Large intestine (tissue), 3 donors: ENCODE measurements at regions not wholly inside any gene's neighbourhood (a gene's known extent, or its start where the extent isn't known, plus 50 kb on each side); places are given as distances from the start of the nearest gene placed in this dataset.
"Not testable (repeated sequence)": the region's sequence is repeated elsewhere in the genome, so short reads cannot be mapped to it uniquely, and the experiment has no call there.

Experiments
- DNase-seq, 2 donors: peaks; one replicate each; pipeline versions ENCODE4 v3.0.0 to v3.0.0-alpha.2; 2013
- H3K27ac ChIP-seq: one replicate; pipeline ENCODE4 v1.5.1; 2013; ENCODE audit warnings: low read length
- H3K27me3 ChIP-seq: 2 replicates; pipeline ENCODE4 v1.6.1; 2013; ENCODE audit warnings: low read length; ENCODE audit not compliant: control insufficient read depth, insufficient read depth
- H3K36me3 ChIP-seq: 2 replicates; pipeline ENCODE4 v1.6.1; 2013; ENCODE audit warnings: low read length; ENCODE audit not compliant: control insufficient read depth, insufficient read depth
- H3K4me1 ChIP-seq: one replicate; pipeline ENCODE4 v1.6.1; 2013; ENCODE audit warnings: low read length; ENCODE audit not compliant: control insufficient read depth, insufficient read depth
- H3K4me3 ChIP-seq: one replicate; pipeline ENCODE4 v1.5.1; 2013; ENCODE audit warnings: low read length
- H3K9me3 ChIP-seq: one replicate; pipeline ENCODE4 v1.6.1; 2013; ENCODE audit warnings: mild to moderate bottlenecking, low read depth, low read length, moderate library complexity; ENCODE audit not compliant: control insufficient read depth
- WGBS: methylation state at CpG from one replicate; pipeline ENCODE4 v1.1.5; 2013; ENCODE audit warnings: low lambda C conversion rate; ENCODE audit not compliant: insufficient coverage; 5-methylcytosine and 5-hydroxymethylcytosine counted together

GRCh38 chr15:81636064-81636463, 262.1 kb upstream of the TMC3 start:
- not testable (repeated sequence) for H3K4me1 ChIP-seq, H3K27me3 ChIP-seq, H3K4me3 ChIP-seq, H3K9me3 ChIP-seq, DNase-seq, H3K36me3 ChIP-seq, H3K27ac ChIP-seq
- 33% methylated on average over 1 of the region's 2 CpGs for WGBS

- Histone ChIP-seq H3K27ac (no peak overlapping the region), H3K27me3 (no peaks in the 10 kb centered on the region), H3K9me3 (no peaks in the 10 kb centered on the region), H3K4me1 (no peaks in the 10 kb centered on the region), H3K4me3 (no peak overlapping the region), H3K36me3 (no peaks in the 10 kb centered on the region)
- 47% methylated on average over 2 of the region's 6 CpGs for WGBS
- DNase-seq = no peak
These were observed 259.9 kb upstream of the TMC3 start for GRCh38 chr15:81633889-81634288.

GRCh38 chr15:81625896-81626295, 251.9 kb upstream of the TMC3 start:
- no CpG with 5 or more reads among the region's 2 CpGs for WGBS
- no peak for DNase-seq
- Histone ChIP-seq H3K36me3 (no peaks in the 10 kb centered on the region), H3K4me1 (no peaks in the 10 kb centered on the region), H3K27me3 (no peaks in the 10 kb centered on the region), H3K27ac (no peak overlapping the region), H3K9me3 (no peaks in the 10 kb centered on the region), H3K4me3 (no peak overlapping the region)

- H3K4me1 ChIP-seq = no peaks in the 10 kb centered on the region
- no CpG with 5 or more reads among the region's 4 CpGs for WGBS
- H3K27ac ChIP-seq = no peak overlapping the region
- DNase-seq = no peak
- H3K9me3 ChIP-seq = no peaks in the 10 kb centered on the region
- no peaks in the 10 kb centered on the region for H3K36me3 ChIP-seq
- H3K4me3 ChIP-seq = no peak overlapping the region
- no peaks in the 10 kb centered on the region for H3K27me3 ChIP-seq
These were observed 245.0 kb upstream of the TMC3 start for GRCh38 chr15:81619002-81619401.

- H3K4me3 ChIP-seq = no peak overlapping the region
- H3K27ac ChIP-seq = no peak overlapping the region
- DNase-seq = no peak
- no peaks in the 10 kb centered on the region for H3K27me3 ChIP-seq
- 100% methylated on average over 1 of the region's 2 CpGs for WGBS
- no peaks in the 10 kb centered on the region for H3K36me3 ChIP-seq
- no peaks in the 10 kb centered on the region for H3K9me3 ChIP-seq
- no peaks in the 10 kb centered on the region for H3K4me1 ChIP-seq
These were observed 238.6 kb upstream of the TMC3 start for GRCh38 chr15:81612631-81613030.

GRCh38 chr15:81611679-81612078, 237.7 kb upstream of the TMC3 start:
- Histone ChIP-seq H3K27me3 (no peaks in the 10 kb centered on the region), H3K27ac (no peak overlapping the region), H3K4me3 (no peak overlapping the region), H3K4me1 (no peaks in the 10 kb centered on the region), H3K9me3 (no peaks in the 10 kb centered on the region), H3K36me3 (no peaks in the 10 kb centered on the region)
- WGBS = no CpG with 5 or more reads among the region's 4 CpGs
- DNase-seq = no peak

- Histone ChIP-seq H3K4me1 (no peaks in the 10 kb centered on the region), H3K36me3 (no peaks in the 10 kb centered on the region), H3K27ac (no peak overlapping the region), H3K9me3 (no peaks in the 10 kb centered on the region), H3K27me3 (no peaks in the 10 kb centered on the region), H3K4me3 (no peak overlapping the region)
- 84% methylated on average over 2 of the region's 2 CpGs for WGBS
- no peak for DNase-seq
These were observed 234.4 kb upstream of the TMC3 start for GRCh38 chr15:81608309-81608829.

GRCh38 chr15:81604713-81605112, 230.7 kb upstream of the TMC3 start:
- H3K4me3 ChIP-seq = no peak overlapping the region
- no peak for DNase-seq
- no peaks in the 10 kb centered on the region for H3K4me1 ChIP-seq
- no peak overlapping the region for H3K27ac ChIP-seq
- no peaks in the 10 kb centered on the region for H3K36me3 ChIP-seq
- H3K27me3 ChIP-seq = no peaks in the 10 kb centered on the region
- H3K9me3 ChIP-seq = no peaks in the 10 kb centered on the region
- 82% methylated on average over 3 of the region's 5 CpGs for WGBS

GRCh38 chr15:81596159-81596865, 222.3 kb upstream of the TMC3 start:
- no peak overlapping the region for H3K27ac ChIP-seq
- H3K36me3 ChIP-seq = no peaks in the 10 kb centered on the region
- H3K27me3 ChIP-seq = no peaks in the 10 kb centered on the region
- WGBS = 84% methylated on average over 4 of the region's 6 CpGs
- H3K4me1 ChIP-seq = no peaks in the 10 kb centered on the region
- DNase-seq = no peak
- no peaks in the 10 kb centered on the region for H3K9me3 ChIP-seq
- H3K4me3 ChIP-seq = no peak overlapping the region

- DNase-seq = no peak
- no peaks in the 10 kb centered on the region for H3K9me3 ChIP-seq
- no peak overlapping the region for H3K4me3 ChIP-seq
- H3K36me3 ChIP-seq = no peaks in the 10 kb centered on the region
- no peak overlapping the region for H3K27ac ChIP-seq
- no peaks in the 10 kb centered on the region for H3K27me3 ChIP-seq
- WGBS = no CpG with 5 or more reads among the region's 1 CpG
- no peaks in the 10 kb centered on the region for H3K4me1 ChIP-seq
These were observed 221.7 kb upstream of the TMC3 start for GRCh38 chr15:81595752-81596151.

- 100% methylated on average over 3 of the region's 4 CpGs for WGBS
- no peaks in the 10 kb centered on the region for H3K36me3 ChIP-seq
These were observed 215.7 kb upstream of the TMC3 start for GRCh38 chr15:81589671-81590070.

More at GRCh38 chr15:81589671-81590070, 215.7 kb upstream of the TMC3 start:
- H3K9me3 ChIP-seq = no peaks in the 10 kb centered on the region
- no peak overlapping the region for H3K27ac ChIP-seq
- DNase-seq = no peak
- no peaks in the 10 kb centered on the region for H3K4me1 ChIP-seq
- H3K27me3 ChIP-seq = no peaks in the 10 kb centered on the region
- no peak overlapping the region for H3K4me3 ChIP-seq
